Fibroblast of the aortic adventitia (primary cell): ENCODE measurements at regions not wholly inside any gene's neighbourhood (a gene's known extent, or its start where the extent isn't known, plus 50 kb on each side); places are given as distances from the start of the nearest gene placed in this dataset.
A peak's percentile ranks its signal among the peaks of the same experiment; 100 is the strongest.

Experiments used
- DNase-seq: peaks from one replicate; pipeline ENCODE4 v3.0.0-alpha.2; 2010; ENCODE audit warnings: low read depth
- H3K4me3 ChIP-seq: 2 replicates; pipeline ENCODE4 v1.5.1; 2011; ENCODE audit warnings: low read depth, mild to moderate bottlenecking, control low read depth, low read length, moderate library complexity
- TF ChIP-seq, protein P1 (sequence below): IDR thresholded peaks from 2 replicates; pipeline ENCODE4 v1.5.1; 2011; ENCODE audit warnings: mild to moderate bottlenecking, low read length, control low read depth, inconsistent platforms; ENCODE audit not compliant: insufficient read depth

DNA sequence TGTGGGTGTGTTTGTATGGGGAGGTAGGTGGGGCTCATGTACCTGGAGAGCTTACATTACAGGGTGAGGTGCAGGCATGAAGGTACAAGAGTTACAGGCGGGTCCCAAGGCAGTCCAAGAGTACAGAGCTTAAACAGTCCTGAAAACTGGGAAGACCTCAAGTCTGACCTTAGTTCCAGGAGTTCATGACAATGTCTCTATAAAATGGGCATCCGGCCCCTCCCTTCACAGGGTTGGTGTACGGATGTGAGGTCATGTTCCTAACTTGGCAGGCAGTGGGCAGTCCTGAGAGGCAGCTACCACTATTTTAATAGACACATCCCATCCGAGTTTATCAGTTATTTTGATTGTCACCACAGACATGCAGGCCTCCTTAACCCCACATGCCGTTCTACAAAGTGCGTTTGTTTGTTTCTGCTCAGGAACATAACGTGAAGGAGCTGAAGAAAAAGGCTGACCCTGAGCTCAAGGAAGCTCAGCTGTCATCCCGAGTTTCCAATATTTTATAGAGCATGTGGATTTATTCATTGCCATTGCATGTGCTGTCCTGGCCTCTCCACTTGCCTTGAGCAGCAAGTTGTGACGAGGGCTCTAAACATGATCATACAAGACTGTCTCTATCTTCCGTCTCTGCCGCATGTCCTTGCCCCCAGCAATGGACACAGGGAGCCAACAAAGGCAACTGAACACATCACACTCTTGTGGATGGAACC, 647.5 kb upstream of the IGFBP3 start:
- DNase-seq, result no peak
- TF ChIP-seq, protein P1, sequence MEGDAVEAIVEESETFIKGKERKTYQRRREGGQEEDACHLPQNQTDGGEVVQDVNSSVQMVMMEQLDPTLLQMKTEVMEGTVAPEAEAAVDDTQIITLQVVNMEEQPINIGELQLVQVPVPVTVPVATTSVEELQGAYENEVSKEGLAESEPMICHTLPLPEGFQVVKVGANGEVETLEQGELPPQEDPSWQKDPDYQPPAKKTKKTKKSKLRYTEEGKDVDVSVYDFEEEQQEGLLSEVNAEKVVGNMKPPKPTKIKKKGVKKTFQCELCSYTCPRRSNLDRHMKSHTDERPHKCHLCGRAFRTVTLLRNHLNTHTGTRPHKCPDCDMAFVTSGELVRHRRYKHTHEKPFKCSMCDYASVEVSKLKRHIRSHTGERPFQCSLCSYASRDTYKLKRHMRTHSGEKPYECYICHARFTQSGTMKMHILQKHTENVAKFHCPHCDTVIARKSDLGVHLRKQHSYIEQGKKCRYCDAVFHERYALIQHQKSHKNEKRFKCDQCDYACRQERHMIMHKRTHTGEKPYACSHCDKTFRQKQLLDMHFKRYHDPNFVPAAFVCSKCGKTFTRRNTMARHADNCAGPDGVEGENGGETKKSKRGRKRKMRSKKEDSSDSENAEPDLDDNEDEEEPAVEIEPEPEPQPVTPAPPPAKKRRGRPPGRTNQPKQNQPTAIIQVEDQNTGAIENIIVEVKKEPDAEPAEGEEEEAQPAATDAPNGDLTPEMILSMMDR, result no peak
- H3K4me3 ChIP-seq, result no peak overlapping the region

DNA sequence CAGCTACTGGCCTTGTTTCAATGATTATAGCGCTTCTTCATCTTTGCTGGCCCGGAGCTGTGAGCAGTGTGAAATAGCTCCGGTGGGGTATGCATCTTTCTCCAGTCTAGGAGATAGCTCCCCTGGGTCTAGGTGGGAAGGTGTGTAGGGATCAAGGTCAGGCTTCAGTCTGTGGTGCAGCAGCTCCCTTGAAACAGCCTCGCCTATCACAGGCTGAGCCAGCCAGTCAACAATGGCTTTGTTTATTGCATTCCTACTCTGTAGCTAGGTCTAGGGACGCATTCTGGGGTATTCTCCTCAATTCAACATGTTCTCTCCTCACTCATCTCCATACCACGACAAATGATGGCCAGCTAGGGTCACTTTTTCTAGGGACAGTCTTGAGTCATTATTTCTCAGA, 646.8 kb upstream of the IGFBP3 start:
- H3K4me3 ChIP-seq, result no peak overlapping the region
- TF ChIP-seq, protein P1, result no peak
- no peak for DNase-seq

DNA sequence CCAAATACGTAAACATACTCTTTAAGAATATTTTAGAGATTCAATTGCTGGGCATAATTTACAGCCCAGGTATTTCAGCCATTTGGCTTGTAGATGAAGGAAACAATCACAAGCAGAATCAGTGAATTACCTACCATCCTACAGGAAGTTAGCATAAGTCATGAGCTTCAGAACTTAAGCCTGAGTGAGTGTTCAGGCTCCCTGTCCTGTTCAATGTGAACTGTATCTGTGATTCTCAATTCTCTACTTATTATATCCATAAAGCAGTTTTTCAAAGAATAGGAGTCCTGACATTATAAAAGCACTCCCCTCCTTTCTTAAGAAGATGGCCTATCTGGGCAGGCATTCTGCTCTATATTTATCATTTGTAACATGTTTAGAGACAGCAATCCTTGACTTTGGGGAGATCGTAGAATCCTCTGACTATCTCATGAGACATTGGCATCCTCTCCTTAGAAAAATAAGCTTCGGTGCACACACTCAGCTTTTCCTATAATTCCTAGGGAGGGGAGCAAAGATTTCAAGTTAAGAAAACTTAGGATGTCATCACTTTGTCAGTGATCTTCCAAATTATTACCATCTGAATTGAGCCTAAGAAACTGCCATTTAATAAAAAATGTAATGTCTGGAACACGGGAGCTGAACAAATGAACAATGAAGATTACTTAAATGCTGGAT, 645.2 kb upstream of the IGFBP3 start:
- DNase-seq, result peak; percentile 22
- TF ChIP-seq, protein P1, result no peak
- H3K4me3 ChIP-seq, result no peak overlapping the region

DNA sequence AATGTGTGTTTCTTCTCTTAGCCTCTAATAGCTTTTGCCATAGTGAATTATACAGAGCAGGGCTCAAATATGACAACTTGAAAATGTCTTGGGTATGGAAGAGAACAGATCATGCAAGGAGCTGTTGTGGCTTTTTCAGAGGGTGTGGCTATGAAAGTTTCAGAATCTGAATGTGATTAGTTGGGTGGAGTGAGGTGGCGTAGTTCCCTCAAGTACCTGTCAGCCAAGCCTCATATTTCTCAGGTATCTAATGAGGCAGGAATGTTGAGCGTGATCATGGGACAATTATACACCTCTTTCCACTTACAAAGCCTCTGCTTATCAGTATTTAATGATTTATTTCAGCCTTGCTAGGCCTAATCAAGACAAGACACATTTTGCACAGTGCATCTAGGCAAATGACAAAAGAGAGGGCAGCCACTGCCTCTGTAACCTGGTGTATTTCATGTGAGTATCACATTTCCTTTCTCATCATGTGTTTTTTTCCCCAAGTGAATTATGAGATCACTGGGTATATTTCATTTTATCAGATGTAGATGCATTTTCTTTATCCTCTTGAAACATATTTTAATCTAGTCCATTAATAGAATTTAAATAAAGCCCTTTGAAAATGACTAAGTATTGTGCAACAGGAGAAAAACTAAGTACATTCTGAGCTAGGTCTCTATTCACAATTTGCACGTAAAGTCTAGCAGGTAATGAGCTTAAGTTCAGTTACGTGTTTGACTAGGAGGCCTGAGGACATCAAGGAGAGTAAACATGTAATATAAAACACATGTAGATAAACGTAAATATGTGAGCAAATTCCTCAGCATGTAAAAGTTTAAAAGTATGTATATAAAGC, 644.4 kb upstream of the IGFBP3 start:
- H3K4me3 ChIP-seq, result no peak overlapping the region
- DNase-seq, result no peak
- TF ChIP-seq, protein P1, result no peak

DNA sequence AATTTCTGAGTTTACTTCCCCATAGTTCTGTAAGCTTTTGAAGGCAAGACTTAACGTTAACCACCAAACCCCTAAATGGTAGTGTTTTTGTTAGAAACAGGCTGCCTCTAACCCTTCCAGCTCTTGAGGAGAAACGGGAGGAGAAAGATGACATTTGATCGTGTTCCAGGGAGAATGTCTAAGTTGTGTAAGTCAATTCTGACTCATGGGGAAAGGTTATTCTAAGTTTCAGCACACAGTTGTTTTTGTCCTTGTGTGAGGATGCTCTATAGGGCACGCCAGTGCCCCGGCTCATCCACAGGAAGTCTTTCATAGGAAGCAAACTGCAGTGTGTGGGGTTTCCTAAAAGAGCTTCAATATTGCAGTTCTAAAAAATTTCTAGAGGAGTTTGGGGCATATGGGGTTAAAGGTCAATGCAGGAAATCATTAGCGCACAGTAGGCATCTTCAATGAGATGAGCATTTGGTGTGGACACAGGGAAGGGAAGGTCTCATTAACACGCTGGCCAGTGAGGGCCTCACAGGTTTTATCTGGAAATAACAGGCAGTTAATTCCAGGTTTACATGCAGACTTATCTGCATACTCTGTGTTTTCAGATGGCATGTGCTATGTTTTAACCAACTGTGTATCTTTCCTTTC, 638.2 kb upstream of the IGFBP3 start:
- no peak overlapping the region for H3K4me3 ChIP-seq
- TF ChIP-seq, protein P1, result no peak
- peak; percentile 82 for DNase-seq

DNA sequence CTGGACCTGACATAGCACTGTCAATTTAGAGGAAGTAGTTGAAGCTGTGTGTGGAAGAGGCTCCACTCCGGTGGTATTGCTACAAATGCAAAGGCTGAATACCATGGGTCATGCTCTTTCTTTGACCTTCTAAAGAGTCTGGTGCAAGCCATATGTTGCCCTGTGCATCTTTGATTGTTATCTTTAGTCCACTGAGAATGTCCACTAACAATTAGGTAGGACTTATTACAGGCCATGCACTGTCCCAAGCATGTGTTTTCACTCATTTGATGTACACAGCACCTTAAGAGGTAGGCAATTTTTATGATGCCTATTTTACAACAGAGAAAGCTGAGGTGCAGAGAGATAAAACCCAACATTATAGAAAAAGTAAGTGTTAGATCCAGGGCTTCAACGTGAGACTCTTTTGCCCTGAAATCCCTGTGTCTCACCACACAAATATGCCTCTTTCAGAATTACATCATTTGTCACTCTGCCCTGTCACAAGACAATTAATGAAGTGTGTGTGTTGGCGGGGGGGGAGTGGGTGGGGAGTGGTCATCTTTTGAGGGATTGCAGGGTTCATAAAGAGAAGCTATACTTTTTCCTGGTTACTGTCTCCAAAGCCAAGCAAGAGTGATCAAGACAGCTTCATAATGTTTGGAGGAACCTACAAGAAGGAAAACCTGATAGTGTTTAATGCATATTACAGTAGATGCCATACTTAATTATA, 637.6 kb upstream of the IGFBP3 start:
- peak; percentile 43 for DNase-seq
- TF ChIP-seq, protein P1, result no peak
- H3K4me3 ChIP-seq, result no peak overlapping the region
